ENCODE measurements at regions not wholly inside any gene's neighbourhood (a gene's known extent, or its start where the extent isn't known, plus 50 kb on each side); places are given as distances from the start of the nearest gene placed in this dataset.
"Not testable (repeated sequence)": the region's sequence is repeated elsewhere in the genome, so short reads cannot be mapped to it uniquely, and the experiment has no call there.

- TF ChIP-seq, protein P1, sequence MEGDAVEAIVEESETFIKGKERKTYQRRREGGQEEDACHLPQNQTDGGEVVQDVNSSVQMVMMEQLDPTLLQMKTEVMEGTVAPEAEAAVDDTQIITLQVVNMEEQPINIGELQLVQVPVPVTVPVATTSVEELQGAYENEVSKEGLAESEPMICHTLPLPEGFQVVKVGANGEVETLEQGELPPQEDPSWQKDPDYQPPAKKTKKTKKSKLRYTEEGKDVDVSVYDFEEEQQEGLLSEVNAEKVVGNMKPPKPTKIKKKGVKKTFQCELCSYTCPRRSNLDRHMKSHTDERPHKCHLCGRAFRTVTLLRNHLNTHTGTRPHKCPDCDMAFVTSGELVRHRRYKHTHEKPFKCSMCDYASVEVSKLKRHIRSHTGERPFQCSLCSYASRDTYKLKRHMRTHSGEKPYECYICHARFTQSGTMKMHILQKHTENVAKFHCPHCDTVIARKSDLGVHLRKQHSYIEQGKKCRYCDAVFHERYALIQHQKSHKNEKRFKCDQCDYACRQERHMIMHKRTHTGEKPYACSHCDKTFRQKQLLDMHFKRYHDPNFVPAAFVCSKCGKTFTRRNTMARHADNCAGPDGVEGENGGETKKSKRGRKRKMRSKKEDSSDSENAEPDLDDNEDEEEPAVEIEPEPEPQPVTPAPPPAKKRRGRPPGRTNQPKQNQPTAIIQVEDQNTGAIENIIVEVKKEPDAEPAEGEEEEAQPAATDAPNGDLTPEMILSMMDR (IDR thresholded peaks at IDR 0.05): not testable (repeated sequence)
- not testable (repeated sequence) for TF ChIP-seq EP300, POLR2A (IDR thresholded peaks at IDR 0.05)
These were observed 120.2 kb upstream of the MYT1L start for GRCh38 chr2:2451275-2451674.
